Endothelial cell of umbilical vein (primary cell): ENCODE measurements at regions not wholly inside any gene's neighbourhood (a gene's known extent, or its start where the extent isn't known, plus 50 kb on each side); places are given as distances from the start of the nearest gene placed in this dataset.

Source experiments
- MAX ChIP-seq: IDR thresholded peaks from 2 replicates; pipeline ENCODE4 v1.6.1; 2011; ENCODE audit not compliant: insufficient read depth, insufficient read length
- MYC ChIP-seq: IDR thresholded peaks from one replicate; pipeline ENCODE4 v1.6.1; 2011; ENCODE audit warnings: mild to moderate bottlenecking, low read depth, low read length
- POLR2A ChIP-seq: IDR thresholded peaks from 2 replicates; pipeline ENCODE4 v1.6.1; 2012; ENCODE audit warnings: low read depth, mild to moderate bottlenecking, control low read depth, low read length
- POLR2AphosphoS5 ChIP-seq: IDR thresholded peaks from 2 replicates; pipeline ENCODE4 v1.6.1; 2012; ENCODE audit warnings: low read depth, mild to moderate bottlenecking, control low read depth, low read length, moderate library complexity; ENCODE audit not compliant: insufficient read depth
- TF ChIP-seq, protein P1 (sequence below), 2 donors: IDR thresholded peaks; 1 replicate in 1 of 2; 2 replicates in 1 of 2; pipeline ENCODE4 v1.5.1; 2011; ENCODE audit warnings: low read length in 2 of 2, mild to moderate bottlenecking in 2 of 2, moderate library complexity in 2 of 2, control low read depth in 1 of 2, inconsistent platforms in 1 of 2, low read depth in 1 of 2; ENCODE audit not compliant: insufficient read depth in 1 of 2; ENCODE audit errors: extremely low read depth in 1 of 2

DNA sequence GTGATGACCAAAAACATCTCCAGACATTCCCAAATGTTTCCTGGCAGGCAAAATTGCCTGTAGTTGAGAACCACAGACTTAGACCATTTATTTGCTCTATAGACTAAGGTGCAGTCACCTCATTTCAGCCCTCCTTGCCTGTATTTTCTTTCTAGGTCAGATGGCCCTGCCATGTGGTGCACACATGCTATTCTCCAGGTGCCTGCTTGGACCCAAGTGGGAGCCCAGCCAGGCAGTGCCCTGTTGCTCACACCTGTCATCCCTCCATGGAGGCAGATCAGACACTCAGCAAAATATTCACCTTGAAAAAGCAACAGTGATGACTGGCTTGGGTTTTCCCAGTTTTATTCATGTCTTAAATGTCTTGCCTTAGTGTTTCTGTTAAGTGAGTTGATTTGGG is 311.4 kb downstream of the TFAP2C start:
- TF ChIP-seq, protein P1, sequence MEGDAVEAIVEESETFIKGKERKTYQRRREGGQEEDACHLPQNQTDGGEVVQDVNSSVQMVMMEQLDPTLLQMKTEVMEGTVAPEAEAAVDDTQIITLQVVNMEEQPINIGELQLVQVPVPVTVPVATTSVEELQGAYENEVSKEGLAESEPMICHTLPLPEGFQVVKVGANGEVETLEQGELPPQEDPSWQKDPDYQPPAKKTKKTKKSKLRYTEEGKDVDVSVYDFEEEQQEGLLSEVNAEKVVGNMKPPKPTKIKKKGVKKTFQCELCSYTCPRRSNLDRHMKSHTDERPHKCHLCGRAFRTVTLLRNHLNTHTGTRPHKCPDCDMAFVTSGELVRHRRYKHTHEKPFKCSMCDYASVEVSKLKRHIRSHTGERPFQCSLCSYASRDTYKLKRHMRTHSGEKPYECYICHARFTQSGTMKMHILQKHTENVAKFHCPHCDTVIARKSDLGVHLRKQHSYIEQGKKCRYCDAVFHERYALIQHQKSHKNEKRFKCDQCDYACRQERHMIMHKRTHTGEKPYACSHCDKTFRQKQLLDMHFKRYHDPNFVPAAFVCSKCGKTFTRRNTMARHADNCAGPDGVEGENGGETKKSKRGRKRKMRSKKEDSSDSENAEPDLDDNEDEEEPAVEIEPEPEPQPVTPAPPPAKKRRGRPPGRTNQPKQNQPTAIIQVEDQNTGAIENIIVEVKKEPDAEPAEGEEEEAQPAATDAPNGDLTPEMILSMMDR (IDR thresholded peaks at IDR 0.05; ENCODE audit: extremely low read depth in 1 of 2, insufficient read depth in 1 of 2, low read depth in 1 of 2, low read length in 2 of 2) = no peak
- TF ChIP-seq POLR2AphosphoS5 (no peak), MYC (no peak), POLR2A (no peak), MAX (no peak)
